ENCODE measurements at regions not wholly inside any gene's neighbourhood (a gene's known extent, or its start where the extent isn't known, plus 50 kb on each side); places are given as distances from the start of the nearest gene placed in this dataset.

- no peaks in the 10 kb centered on the region for H3F3A ChIP-seq (replicated peaks; ENCODE audit: insufficient read depth)
- no peaks in the 10 kb centered on the region for H3K79me2 ChIP-seq (ENCODE audit: insufficient read depth)
Measured at GRCh38 chr5:3010953-3011763, 259.7 kb upstream of the IRX2 start.

DNA sequence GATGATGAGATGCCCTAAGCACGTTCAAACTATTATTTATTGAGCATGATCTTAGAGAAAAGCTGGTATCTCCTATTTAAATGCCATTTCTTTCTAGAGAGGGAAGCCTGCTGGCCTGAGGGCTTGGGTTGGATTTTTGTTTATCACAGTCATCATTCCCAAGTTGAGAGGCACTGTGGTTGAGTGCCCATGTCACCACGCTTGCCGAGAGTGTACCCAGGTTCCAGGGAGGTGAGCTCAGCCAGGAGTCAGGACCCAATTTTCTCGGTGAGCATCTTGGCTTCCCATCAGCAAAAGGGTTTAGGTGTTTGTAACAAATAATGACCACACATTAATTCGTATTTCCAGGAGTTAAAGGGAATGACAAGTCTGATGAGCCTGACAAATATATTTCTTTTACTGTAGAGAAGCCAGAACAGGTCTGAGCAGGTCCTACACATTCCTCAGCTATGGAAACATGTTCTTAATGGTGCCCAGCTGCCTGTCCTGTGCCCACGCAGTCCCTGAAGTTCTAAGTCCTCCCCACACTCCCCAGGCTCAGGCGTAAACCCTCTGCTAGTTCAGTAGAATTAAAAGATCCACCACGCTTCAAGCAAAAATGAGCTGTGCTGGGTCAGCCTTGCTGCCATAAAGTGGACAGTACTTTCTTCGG is 258.9 kb upstream of the IRX2 start:
- no peak overlapping the region for H3K4me2 ChIP-seq
- H4K20me1 ChIP-seq (ENCODE audit: insufficient read depth), result no peaks in the 10 kb centered on the region
- no peak overlapping the region for H3K4me3 ChIP-seq (ENCODE audit: low read depth in 2 of 2, low read length in 1 of 2)
- no peaks in the 10 kb centered on the region for H3K9me3 ChIP-seq
- no peaks in the 10 kb centered on the region for H3F3A ChIP-seq (replicated peaks; ENCODE audit: insufficient read depth)
- no peak overlapping the region for H2AFZ ChIP-seq (ENCODE audit: low read depth)
- H3K79me2 ChIP-seq (ENCODE audit: insufficient read depth), result no peaks in the 10 kb centered on the region
- no peak overlapping the region for H3K9ac ChIP-seq
- no peaks in the 10 kb centered on the region for H3K4me1 ChIP-seq (ENCODE audit: control insufficient read depth in 1 of 2, insufficient read depth in 2 of 2, low read depth in 1 of 2, low read length in 1 of 2)
- DNase-seq, result no peak
- no peaks in the 10 kb centered on the region for H3K36me3 ChIP-seq (replicated peaks in 1 of 2; ENCODE audit: control insufficient read depth in 1 of 2, insufficient read depth in 2 of 2, low read length in 1 of 2)
- POLR2A ChIA-PET, result interaction anchor here (0.6 kb wide), 1 partner anchor 198 kb away, joined by 3 read pairs; no protein-coding TSS in a partner anchor
- H3K9me2 ChIP-seq, result no peaks in the 10 kb centered on the region
- CTCF ChIA-PET, result no interaction called here
- no peak overlapping the region for H3K27ac ChIP-seq (ENCODE audit: low read depth in 2 of 2, low read length in 1 of 2)
- 1% methylated on average over 7 of the region's 9 CpGs for WGBS (ENCODE audit: low lambda C conversion rate)
- H3K27me3 ChIP-seq (ENCODE audit: insufficient read depth), result no peaks in the 10 kb centered on the region
- TF ChIP-seq TEAD4 (IDR thresholded peaks at IDR 0.05; ENCODE audit: borderline replicate concordance, insufficient read depth) (no peak), TAF1 (IDR thresholded peaks at IDR 0.05; ENCODE audit: borderline replicate concordance, low read depth, low read length) (no peak)
- TF ChIP-seq, protein P1, sequence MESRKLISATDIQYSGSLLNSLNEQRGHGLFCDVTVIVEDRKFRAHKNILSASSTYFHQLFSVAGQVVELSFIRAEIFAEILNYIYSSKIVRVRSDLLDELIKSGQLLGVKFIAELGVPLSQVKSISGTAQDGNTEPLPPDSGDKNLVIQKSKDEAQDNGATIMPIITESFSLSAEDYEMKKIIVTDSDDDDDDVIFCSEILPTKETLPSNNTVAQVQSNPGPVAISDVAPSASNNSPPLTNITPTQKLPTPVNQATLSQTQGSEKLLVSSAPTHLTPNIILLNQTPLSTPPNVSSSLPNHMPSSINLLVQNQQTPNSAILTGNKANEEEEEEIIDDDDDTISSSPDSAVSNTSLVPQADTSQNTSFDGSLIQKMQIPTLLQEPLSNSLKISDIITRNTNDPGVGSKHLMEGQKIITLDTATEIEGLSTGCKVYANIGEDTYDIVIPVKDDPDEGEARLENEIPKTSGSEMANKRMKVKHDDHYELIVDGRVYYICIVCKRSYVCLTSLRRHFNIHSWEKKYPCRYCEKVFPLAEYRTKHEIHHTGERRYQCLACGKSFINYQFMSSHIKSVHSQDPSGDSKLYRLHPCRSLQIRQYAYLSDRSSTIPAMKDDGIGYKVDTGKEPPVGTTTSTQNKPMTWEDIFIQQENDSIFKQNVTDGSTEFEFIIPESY (IDR thresholded peaks at IDR 0.05; ENCODE audit: borderline replicate concordance, low read depth), result no peak

More at GRCh38 chr5:3010953-3011763, 259.7 kb upstream of the IRX2 start:
- H3K36me3 ChIP-seq (replicated peaks in 1 of 2; ENCODE audit: control insufficient read depth in 1 of 2, insufficient read depth in 2 of 2, low read length in 1 of 2), result no peaks in the 10 kb centered on the region
- no peaks in the 10 kb centered on the region for H3K4me1 ChIP-seq (ENCODE audit: control insufficient read depth in 1 of 2, insufficient read depth in 2 of 2, low read depth in 1 of 2, low read length in 1 of 2)
- H3K4me2 ChIP-seq, result no peak overlapping the region
- 0% methylated on average over 4 of the region's 9 CpGs for WGBS (ENCODE audit: low lambda C conversion rate)
- no peak for DNase-seq
- ChIA-PET CTCF (no interaction called here), POLR2A (interaction anchor here (0.6 kb wide), 1 partner anchor 199 kb away, joined by 3 read pairs; no protein-coding TSS in a partner anchor)
- H3K9me3 ChIP-seq, result no peaks in the 10 kb centered on the region
- H3K9me2 ChIP-seq, result no peaks in the 10 kb centered on the region
- H3K27me3 ChIP-seq (ENCODE audit: insufficient read depth), result no peaks in the 10 kb centered on the region
- no peak overlapping the region for H3K4me3 ChIP-seq (ENCODE audit: low read depth in 2 of 2, low read length in 1 of 2)
- no peaks in the 10 kb centered on the region for H4K20me1 ChIP-seq (ENCODE audit: insufficient read depth)
- no peak overlapping the region for H3K27ac ChIP-seq (ENCODE audit: low read depth in 2 of 2, low read length in 1 of 2)
- TF ChIP-seq, protein P2, sequence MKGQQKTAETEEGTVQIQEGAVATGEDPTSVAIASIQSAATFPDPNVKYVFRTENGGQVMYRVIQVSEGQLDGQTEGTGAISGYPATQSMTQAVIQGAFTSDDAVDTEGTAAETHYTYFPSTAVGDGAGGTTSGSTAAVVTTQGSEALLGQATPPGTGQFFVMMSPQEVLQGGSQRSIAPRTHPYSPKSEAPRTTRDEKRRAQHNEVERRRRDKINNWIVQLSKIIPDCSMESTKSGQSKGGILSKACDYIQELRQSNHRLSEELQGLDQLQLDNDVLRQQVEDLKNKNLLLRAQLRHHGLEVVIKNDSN (IDR thresholded peaks at IDR 0.05; ENCODE audit: borderline replicate concordance, low read depth), result no peak
- TF ChIP-seq PBX3 (IDR thresholded peaks at IDR 0.05) (no peak), RAD21 (IDR thresholded peaks at IDR 0.05; ENCODE audit: low read length) (no peak), TAF1 (IDR thresholded peaks at IDR 0.05; ENCODE audit: borderline replicate concordance, low read depth, low read length) (no peak), EP300 (IDR thresholded peaks at IDR 0.05; ENCODE audit: borderline replicate concordance in 1 of 2, low read depth in 1 of 2, low read length in 1 of 2) (no peak), YY1 (IDR thresholded peaks at IDR 0.05; ENCODE audit: low read depth) (no peak), NRF1 (IDR thresholded peaks at IDR 0.05; ENCODE audit: low read depth, low read length) (no peak), MXI1 (IDR thresholded peaks at IDR 0.05; ENCODE audit: low read depth, low read length) (no peak), JUND (IDR thresholded peaks at IDR 0.05) (no peak), POLR2AphosphoS5 (IDR thresholded peaks at IDR 0.05; ENCODE audit: low read depth, low read length) (no peak)
- TF ChIP-seq, protein P3, sequence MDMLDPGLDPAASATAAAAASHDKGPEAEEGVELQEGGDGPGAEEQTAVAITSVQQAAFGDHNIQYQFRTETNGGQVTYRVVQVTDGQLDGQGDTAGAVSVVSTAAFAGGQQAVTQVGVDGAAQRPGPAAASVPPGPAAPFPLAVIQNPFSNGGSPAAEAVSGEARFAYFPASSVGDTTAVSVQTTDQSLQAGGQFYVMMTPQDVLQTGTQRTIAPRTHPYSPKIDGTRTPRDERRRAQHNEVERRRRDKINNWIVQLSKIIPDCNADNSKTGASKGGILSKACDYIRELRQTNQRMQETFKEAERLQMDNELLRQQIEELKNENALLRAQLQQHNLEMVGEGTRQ (IDR thresholded peaks at IDR 0.05; ENCODE audit: borderline replicate concordance, low read depth, low read length), result no peak
- H2AFZ ChIP-seq (ENCODE audit: low read depth), result no peak overlapping the region
- no peak overlapping the region for H3K9ac ChIP-seq
